ENCODE measurements at regions not wholly inside any gene's neighbourhood (a gene's known extent, or its start where the extent isn't known, plus 50 kb on each side); places are given as distances from the start of the nearest gene placed in this dataset.

- TF ChIP-seq EP300 (IDR thresholded peaks at IDR 0.05) (no peak), POLR2A (IDR thresholded peaks at IDR 0.05) (no peak), POLR2AphosphoS5 (IDR thresholded peaks at IDR 0.05) (peak in 1 of 3 donors; percentile 23)
- TF ChIP-seq, protein P1, sequence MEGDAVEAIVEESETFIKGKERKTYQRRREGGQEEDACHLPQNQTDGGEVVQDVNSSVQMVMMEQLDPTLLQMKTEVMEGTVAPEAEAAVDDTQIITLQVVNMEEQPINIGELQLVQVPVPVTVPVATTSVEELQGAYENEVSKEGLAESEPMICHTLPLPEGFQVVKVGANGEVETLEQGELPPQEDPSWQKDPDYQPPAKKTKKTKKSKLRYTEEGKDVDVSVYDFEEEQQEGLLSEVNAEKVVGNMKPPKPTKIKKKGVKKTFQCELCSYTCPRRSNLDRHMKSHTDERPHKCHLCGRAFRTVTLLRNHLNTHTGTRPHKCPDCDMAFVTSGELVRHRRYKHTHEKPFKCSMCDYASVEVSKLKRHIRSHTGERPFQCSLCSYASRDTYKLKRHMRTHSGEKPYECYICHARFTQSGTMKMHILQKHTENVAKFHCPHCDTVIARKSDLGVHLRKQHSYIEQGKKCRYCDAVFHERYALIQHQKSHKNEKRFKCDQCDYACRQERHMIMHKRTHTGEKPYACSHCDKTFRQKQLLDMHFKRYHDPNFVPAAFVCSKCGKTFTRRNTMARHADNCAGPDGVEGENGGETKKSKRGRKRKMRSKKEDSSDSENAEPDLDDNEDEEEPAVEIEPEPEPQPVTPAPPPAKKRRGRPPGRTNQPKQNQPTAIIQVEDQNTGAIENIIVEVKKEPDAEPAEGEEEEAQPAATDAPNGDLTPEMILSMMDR (IDR thresholded peaks at IDR 0.05) = no peak
These were observed 103.8 kb upstream of the KLF4 start for GRCh38 chr9:107593224-107593870.
